H1 (cell line): ENCODE measurements at regions not wholly inside any gene's neighbourhood (a gene's known extent, or its start where the extent isn't known, plus 50 kb on each side); places are given as distances from the start of the nearest gene placed in this dataset.
"Not testable (repeated sequence)": the region's sequence is repeated elsewhere in the genome, so short reads cannot be mapped to it uniquely, and the experiment has no call there.

Source experiments
- CTCF ChIA-PET: fragments of 300-600 bp; sonication (Branson Sonifier 250); formaldehyde crosslinking; loops from one replicate; lab custom pipeline; 2021; ENCODE audit not compliant: partially characterized antibody; lab: Charles Lee
- POLR2A ChIA-PET: fragments of 300-600 bp; sonication (Branson Sonifier 250); formaldehyde crosslinking; loops from one replicate; lab custom pipeline; 2021; ENCODE audit warnings: inconsistent platforms; ENCODE audit not compliant: partially characterized antibody; lab: Charles Lee
- DNase-seq, 2 experiments: peaks; one replicate each; pipeline versions ENCODE4 v3.0.0 to v3.0.0-alpha.2; 2010 to 2022; ENCODE audit warnings: low spot score in 2 of 2, low read depth in 1 of 2, mixed read lengths in 1 of 2
- FAIRE-seq: peaks from 2 replicates; lab custom pipeline; 2011; peaks lifted over from hg19 to GRCh38; lab: Jason Lieb, UNC
- H2AFZ ChIP-seq: 2 replicates; pipeline ENCODE4 v1.8.1; 2012; ENCODE audit warnings: low read length, inconsistent platforms
- H2AK5ac ChIP-seq: 2 replicates; pipeline ENCODE4 v1.6.1; 2013; ENCODE audit warnings: low read depth, low read length
- H2BK120ac ChIP-seq: replicated peaks from 2 replicates; pipeline ENCODE3; 2013; ENCODE audit warnings: low read depth, low read length, inconsistent platforms
- H2BK12ac ChIP-seq: 2 replicates; pipeline ENCODE4 v1.6.1; 2013; ENCODE audit warnings: low read depth, low read length
- H2BK15ac ChIP-seq: 2 replicates; pipeline ENCODE4 v1.6.1; 2013; ENCODE audit warnings: low read length
- H2BK20ac ChIP-seq: 2 replicates; pipeline ENCODE4 v1.6.1; 2013; ENCODE audit warnings: low read length
- H2BK5ac ChIP-seq: 2 replicates; pipeline ENCODE4 v1.6.1; 2013; ENCODE audit warnings: low read depth, low read length
- H3K14ac ChIP-seq: 2 replicates; pipeline ENCODE4 v1.6.1; 2013; ENCODE audit warnings: inconsistent platforms; ENCODE audit not compliant: insufficient read length
- H3K18ac ChIP-seq: 2 replicates; pipeline ENCODE4 v1.6.1; 2013; ENCODE audit warnings: low read length; ENCODE audit errors: extremely low read depth
- H3K23ac ChIP-seq: 2 replicates; pipeline ENCODE4 v1.6.1; 2013; ENCODE audit warnings: inconsistent platforms; ENCODE audit not compliant: insufficient read length
- H3K23me2 ChIP-seq: 2 replicates; pipeline ENCODE4 v1.6.1; 2013; ENCODE audit warnings: low read depth, low read length
- H3K27ac ChIP-seq: 2 replicates; pipeline ENCODE4 v1.6.1; 2011; ENCODE audit warnings: low read depth, low read length, inconsistent platforms
- H3K27me3 ChIP-seq, 4 experiments: replicated peaks in 1 of 4; 1 replicate in 1 of 4; 2 replicates in 3 of 4; pipeline versions ENCODE4 v1.6.1 to v1.8.1; 2011 to 2013; ENCODE audit warnings: low read length in 3 of 4, mild to moderate bottlenecking in 3 of 4, inconsistent platforms in 2 of 4, mixed read lengths in 2 of 4, moderate library complexity in 1 of 4; ENCODE audit not compliant: control insufficient read depth in 3 of 4, insufficient read depth in 3 of 4; ENCODE audit errors: extremely low read depth in 1 of 4
- H3K36me3 ChIP-seq, 4 experiments: 2 replicates each; pipeline versions ENCODE4 v1.6.1 to v1.8.1; 2011 to 2013; ENCODE audit warnings: mild to moderate bottlenecking in 4 of 4, low read length in 3 of 4, moderate library complexity in 2 of 4, control low read depth in 1 of 4, inconsistent platforms in 1 of 4; ENCODE audit not compliant: insufficient read depth in 4 of 4, control insufficient read depth in 2 of 4
- H3K4ac ChIP-seq: replicated peaks from 2 replicates; pipeline ENCODE3; 2013; ENCODE audit warnings: low read length, low read depth, mixed read lengths, inconsistent platforms; ENCODE audit not compliant: insufficient read length
- H3K4me1 ChIP-seq, 4 experiments: replicated peaks in 1 of 4; 1 replicate in 1 of 4; 2 replicates in 3 of 4; pipeline versions ENCODE4 v1.6.1 to v1.8.1; 2011 to 2013; ENCODE audit warnings: low read length in 3 of 4, inconsistent platforms in 2 of 4, mixed read lengths in 1 of 4; ENCODE audit not compliant: insufficient read depth in 4 of 4, control insufficient read depth in 3 of 4
- H3K4me2 ChIP-seq, 2 experiments: 2 replicates each; pipeline versions ENCODE4 v1.6.1 to v1.8.1; 2011 to 2013; ENCODE audit warnings: low read depth in 2 of 2, low read length in 2 of 2, control low read depth in 1 of 2, inconsistent platforms in 1 of 2, mild to moderate bottlenecking in 1 of 2; ENCODE audit not compliant: insufficient read depth in 1 of 2
- H3K4me3 ChIP-seq, 4 experiments: fragments of 200-600, 300-600 bp in 1 of 4; sonication (generic), shearing (Covaris generic), sonication (Bioruptor Twin) in 1 of 4; 2 replicates each; pipeline versions ENCODE4 v1.5.1 to v1.8.1; 2011 to 2016; ENCODE audit warnings: low read length in 4 of 4, low read depth in 3 of 4, control low read depth in 2 of 4, inconsistent platforms in 2 of 4, mild to moderate bottlenecking in 2 of 4, mixed read lengths in 1 of 4, moderate library complexity in 1 of 4; ENCODE audit not compliant: insufficient read depth in 2 of 4; ENCODE audit errors: extremely low read depth in 1 of 4
- H3K56ac ChIP-seq: replicated peaks from 2 replicates; pipeline ENCODE3; 2013; ENCODE audit warnings: low read depth, mild to moderate bottlenecking, mixed read lengths, low read length, inconsistent platforms; ENCODE audit not compliant: insufficient read length
- H3K79me1 ChIP-seq: 2 replicates; pipeline ENCODE4 v1.6.1; 2013; ENCODE audit warnings: low read depth, low read length, control low read depth
- H3K79me2 ChIP-seq, 2 experiments: 2 replicates each; pipeline versions ENCODE4 v1.6.1 to v1.8.1; 2012 to 2013; ENCODE audit warnings: low read length in 2 of 2, mild to moderate bottlenecking in 2 of 2, inconsistent platforms in 1 of 2; ENCODE audit not compliant: insufficient read depth in 2 of 2, control insufficient read depth in 1 of 2
- H3K9ac ChIP-seq, 4 experiments: replicated peaks in 1 of 4; 1 replicate in 1 of 4; 2 replicates in 3 of 4; pipeline versions ENCODE4 v1.6.1 to v1.8.1; 2011 to 2013; ENCODE audit warnings: low read depth in 3 of 4, low read length in 3 of 4, control low read depth in 2 of 4, mild to moderate bottlenecking in 2 of 4, moderate library complexity in 2 of 4, inconsistent platforms in 1 of 4; ENCODE audit errors: extremely low read depth in 1 of 4
- H3K9me3 ChIP-seq, 2 experiments: 2 replicates each; pipeline versions ENCODE4 v1.6.1 to v1.8.1; 2012 to 2013; ENCODE audit warnings: mild to moderate bottlenecking in 2 of 2, moderate library complexity in 2 of 2, control low read depth in 1 of 2, inconsistent platforms in 1 of 2, low read depth in 1 of 2, low read length in 1 of 2, mixed read lengths in 1 of 2; ENCODE audit not compliant: insufficient read depth in 2 of 2
- H4K20me1 ChIP-seq, 2 experiments: replicated peaks in 1 of 2; 2 replicates each; pipeline versions ENCODE3 to v1.8.1; 2011 to 2013; ENCODE audit warnings: inconsistent platforms in 2 of 2, low read length in 2 of 2, mild to moderate bottlenecking in 1 of 2; ENCODE audit not compliant: insufficient read depth in 2 of 2, control insufficient read depth in 1 of 2
- H4K5ac ChIP-seq: 2 replicates; pipeline ENCODE4 v1.6.1; 2013; ENCODE audit warnings: low read length, low read depth, mixed read lengths, inconsistent platforms; ENCODE audit not compliant: insufficient read length
- H4K8ac ChIP-seq: 2 replicates; pipeline ENCODE4 v1.8.0; 2013; ENCODE audit warnings: mild to moderate bottlenecking, moderate library complexity, low read length, inconsistent platforms; ENCODE audit not compliant: insufficient read depth; ENCODE audit errors: extremely low read depth
- H4K91ac ChIP-seq: replicated peaks from 2 replicates; pipeline ENCODE3; 2013; ENCODE audit warnings: low read length, mixed read lengths, inconsistent platforms; ENCODE audit not compliant: insufficient read length
- WGBS, 2 experiments: shearing (Covaris generic) in 1 of 2; methylation state at CpG; one replicate each; pipeline versions ENCODE4 v1.1.6 to v1.1.7; 2013 to 2015; ENCODE audit warnings: low lambda C conversion rate in 2 of 2, mixed read lengths in 2 of 2, inconsistent platforms in 1 of 2, low coverage in 1 of 2, missing lambda C conversion rate in 1 of 2; ENCODE audit not compliant: insufficient replicate concordance in 2 of 2, insufficient coverage in 1 of 2, insufficient read length in 1 of 2; ENCODE audit errors: extremely low coverage in 1 of 2, missing lambda C conversion rate in 1 of 2; 5-methylcytosine and 5-hydroxymethylcytosine counted together

GRCh38 chr12:4138532-4138931 lies 135.0 kb upstream of the CCND2 start:
- not testable (repeated sequence) for H3K36me3 ChIP-seq, H3K23me2 ChIP-seq, H3K79me2 ChIP-seq, H3K9me3 ChIP-seq, H2BK12ac ChIP-seq, H4K91ac ChIP-seq, H3K79me1 ChIP-seq, H3K4ac ChIP-seq, H3K27me3 ChIP-seq, H2BK15ac ChIP-seq, DNase-seq, H2BK20ac ChIP-seq, H3K27ac ChIP-seq, FAIRE-seq, H2BK120ac ChIP-seq, H2AK5ac ChIP-seq, H3K14ac ChIP-seq, H3K56ac ChIP-seq, H3K9ac ChIP-seq, H3K4me3 ChIP-seq, H2BK5ac ChIP-seq, H3K4me2 ChIP-seq, H4K5ac ChIP-seq, H3K18ac ChIP-seq, H3K23ac ChIP-seq, H4K20me1 ChIP-seq, H4K8ac ChIP-seq, H2AFZ ChIP-seq
- POLR2A ChIA-PET = interaction anchor here (1.9 to 2.5 kb wide), 2 partner anchors 23 to 26 kb away, joined by 7 to 9 read pairs; no protein-coding TSS in a partner anchor
- H3K4me1 ChIP-seq = peaks cover 9 to 34% (median 13%) of the 10 kb centered on the region in 4 experiments
- CTCF ChIA-PET = interaction anchor here (0.9 to 1.2 kb wide), 4 partner anchors 31 to 253 kb away, joined by 3 to 5 read pairs (median 3); no protein-coding TSS in a partner anchor
- WGBS, 2 experiments = 83% methylated on average over 3 of the region's 3 CpGs; no CpG with 5 or more reads in 1 of the 2 experiments
